Liver (tissue), 3 donors: ENCODE measurements at regions not wholly inside any gene's neighbourhood (a gene's known extent, or its start where the extent isn't known, plus 50 kb on each side); places are given as distances from the start of the nearest gene placed in this dataset.

Experiments
- GABPA ChIP-seq, 2 donors: IDR thresholded peaks in 1 of 2; conservative IDR thresholded peaks in 1 of 2; 2 replicates each; pipeline ENCODE4 v1.6.1; 2016; ENCODE audit warnings: antibody characterized with exemption in 2 of 2, mild to moderate bottlenecking in 1 of 2, moderate library complexity in 1 of 2
- JUND ChIP-seq, 2 donors: IDR thresholded peaks; 2 replicates each; pipeline ENCODE4 v1.6.1; 2016; ENCODE audit warnings: antibody characterized with exemption in 2 of 2
- MAX ChIP-seq: IDR thresholded peaks from 2 replicates; pipeline ENCODE4 v1.6.1; 2016; ENCODE audit warnings: antibody characterized with exemption
- RAD21 ChIP-seq, 2 donors: IDR thresholded peaks; 2 replicates each; pipeline ENCODE4 v1.6.1; 2016; ENCODE audit warnings: antibody characterized with exemption in 2 of 2, mild to moderate bottlenecking in 2 of 2
- REST ChIP-seq: IDR thresholded peaks from 2 replicates; pipeline ENCODE4 v1.6.1; 2016; ENCODE audit warnings: antibody characterized with exemption, mild to moderate bottlenecking
- RXRA ChIP-seq, 2 donors: IDR thresholded peaks; 2 replicates each; pipeline ENCODE4 v1.6.1; 2017 to 2018; ENCODE audit warnings: antibody characterized with exemption in 2 of 2, mild to moderate bottlenecking in 1 of 2
- SP1 ChIP-seq: IDR thresholded peaks from 2 replicates; pipeline ENCODE4 v1.6.1; 2018; ENCODE audit warnings: antibody characterized with exemption, mild to moderate bottlenecking
- YY1 ChIP-seq: IDR thresholded peaks from 2 replicates; pipeline ENCODE4 v1.6.1; 2016; ENCODE audit warnings: antibody characterized with exemption, mild to moderate bottlenecking
- TF ChIP-seq, protein P1 (sequence below): fragments of 150-350 bp; IDR thresholded peaks from 2 replicates; pipeline ENCODE4 v1.5.1; 2017; ENCODE audit warnings: improper control_type of control experiment, low read depth, low read length; ENCODE audit not compliant: missing input control
- TF ChIP-seq, protein P2 (sequence below): IDR thresholded peaks from 2 replicates; pipeline ENCODE4 v1.6.1; 2016; ENCODE audit warnings: antibody characterized with exemption
- donor health status: healthy.
- donor health status: healthy.

DNA sequence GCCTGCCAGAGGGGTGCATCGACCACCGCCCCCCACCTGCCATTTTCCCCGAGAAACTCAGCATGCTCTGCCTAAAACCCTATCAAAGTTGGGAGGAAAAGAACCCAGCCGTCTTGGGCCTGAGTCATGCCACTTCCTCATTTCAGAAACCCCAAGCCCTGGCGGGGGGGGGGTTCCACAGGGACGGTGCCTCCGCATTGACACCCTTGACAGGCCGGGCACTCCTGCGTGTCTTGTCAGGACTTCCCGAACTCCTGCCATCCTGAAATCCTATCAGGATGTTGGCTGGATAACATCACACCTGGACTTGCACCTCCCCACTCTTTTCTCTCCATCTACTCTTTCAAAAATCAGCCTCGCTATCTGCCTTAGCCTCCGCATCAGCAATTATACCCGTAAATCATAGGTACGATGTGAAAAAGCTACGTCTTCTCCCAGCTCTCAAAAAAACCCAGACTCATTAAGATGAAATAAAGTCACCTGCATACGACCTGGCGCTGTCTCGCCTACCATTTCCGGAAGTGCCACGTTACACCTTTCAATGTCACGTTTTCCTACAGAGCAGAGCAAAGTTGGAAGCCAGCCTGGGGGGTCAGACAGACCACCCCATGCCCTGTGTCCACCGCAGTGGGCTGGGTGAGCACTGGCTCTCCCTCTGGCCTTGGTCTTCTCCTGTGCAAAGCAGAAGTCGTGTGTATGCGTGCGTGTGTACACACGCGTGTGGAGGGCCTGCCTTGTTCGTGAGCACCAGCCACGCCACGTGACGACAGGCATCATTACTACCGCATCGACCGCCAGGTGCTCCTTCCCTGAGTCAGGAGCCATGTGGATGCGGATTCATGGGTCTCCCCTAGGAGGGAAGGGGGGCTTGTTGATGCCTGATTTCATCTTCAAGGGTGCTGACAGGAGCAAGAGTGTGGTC, 96.7 kb downstream of the RFLNA start:
- TF ChIP-seq, protein P1, sequence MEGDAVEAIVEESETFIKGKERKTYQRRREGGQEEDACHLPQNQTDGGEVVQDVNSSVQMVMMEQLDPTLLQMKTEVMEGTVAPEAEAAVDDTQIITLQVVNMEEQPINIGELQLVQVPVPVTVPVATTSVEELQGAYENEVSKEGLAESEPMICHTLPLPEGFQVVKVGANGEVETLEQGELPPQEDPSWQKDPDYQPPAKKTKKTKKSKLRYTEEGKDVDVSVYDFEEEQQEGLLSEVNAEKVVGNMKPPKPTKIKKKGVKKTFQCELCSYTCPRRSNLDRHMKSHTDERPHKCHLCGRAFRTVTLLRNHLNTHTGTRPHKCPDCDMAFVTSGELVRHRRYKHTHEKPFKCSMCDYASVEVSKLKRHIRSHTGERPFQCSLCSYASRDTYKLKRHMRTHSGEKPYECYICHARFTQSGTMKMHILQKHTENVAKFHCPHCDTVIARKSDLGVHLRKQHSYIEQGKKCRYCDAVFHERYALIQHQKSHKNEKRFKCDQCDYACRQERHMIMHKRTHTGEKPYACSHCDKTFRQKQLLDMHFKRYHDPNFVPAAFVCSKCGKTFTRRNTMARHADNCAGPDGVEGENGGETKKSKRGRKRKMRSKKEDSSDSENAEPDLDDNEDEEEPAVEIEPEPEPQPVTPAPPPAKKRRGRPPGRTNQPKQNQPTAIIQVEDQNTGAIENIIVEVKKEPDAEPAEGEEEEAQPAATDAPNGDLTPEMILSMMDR = no peak
- TF ChIP-seq SP1 (no peak), RAD21 (IDR thresholded peaks at IDR 0.05) (no peak), REST (no peak), GABPA (IDR thresholded peaks at IDR 0.05 in 1 of 2, conservative IDR thresholded peaks at IDR 0.05 in 1 of 2) (no peak), MAX (no peak), YY1 (no peak), JUND (IDR thresholded peaks at IDR 0.05) (no peak), RXRA (IDR thresholded peaks at IDR 0.05) (no peak)
- TF ChIP-seq, protein P2, sequence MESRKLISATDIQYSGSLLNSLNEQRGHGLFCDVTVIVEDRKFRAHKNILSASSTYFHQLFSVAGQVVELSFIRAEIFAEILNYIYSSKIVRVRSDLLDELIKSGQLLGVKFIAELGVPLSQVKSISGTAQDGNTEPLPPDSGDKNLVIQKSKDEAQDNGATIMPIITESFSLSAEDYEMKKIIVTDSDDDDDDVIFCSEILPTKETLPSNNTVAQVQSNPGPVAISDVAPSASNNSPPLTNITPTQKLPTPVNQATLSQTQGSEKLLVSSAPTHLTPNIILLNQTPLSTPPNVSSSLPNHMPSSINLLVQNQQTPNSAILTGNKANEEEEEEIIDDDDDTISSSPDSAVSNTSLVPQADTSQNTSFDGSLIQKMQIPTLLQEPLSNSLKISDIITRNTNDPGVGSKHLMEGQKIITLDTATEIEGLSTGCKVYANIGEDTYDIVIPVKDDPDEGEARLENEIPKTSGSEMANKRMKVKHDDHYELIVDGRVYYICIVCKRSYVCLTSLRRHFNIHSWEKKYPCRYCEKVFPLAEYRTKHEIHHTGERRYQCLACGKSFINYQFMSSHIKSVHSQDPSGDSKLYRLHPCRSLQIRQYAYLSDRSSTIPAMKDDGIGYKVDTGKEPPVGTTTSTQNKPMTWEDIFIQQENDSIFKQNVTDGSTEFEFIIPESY = no peak
